Activated gamma-delta T cell treated with Interleukin-2 at 50 U/mL for 16 hours (primary cell): ENCODE measurements at regions not wholly inside any gene's neighbourhood (a gene's known extent, or its start where the extent isn't known, plus 50 kb on each side); places are given as distances from the start of the nearest gene placed in this dataset.
"Not testable (repeated sequence)": the region's sequence is repeated elsewhere in the genome, so short reads cannot be mapped to it uniquely, and the experiment has no call there.

Experiments used
- DNase-seq: peaks from one replicate; pipeline ENCODE4 v3.0.0-alpha.2; 2020

- DNase-seq: no peak
Observed at GRCh38 chr22:22374579-22374978, 130.0 kb downstream of the VPREB1 start.

- no peak for DNase-seq
Observed at GRCh38 chr22:22375576-22376351, 131.2 kb downstream of the VPREB1 start.

GRCh38 chr22:22376352-22376706 is 131.7 kb downstream of the VPREB1 start:
- no peak for DNase-seq

GRCh38 chr22:22376884-22377283 is 131.7 kb downstream of the ZNF280B start:
- DNase-seq: not testable (repeated sequence)

GRCh38 chr22:22377335-22377734 is 131.2 kb downstream of the ZNF280B start:
- DNase-seq: no peak

- no peak for DNase-seq
Observed at GRCh38 chr22:22378446-22379415, 129.8 kb downstream of the ZNF280B start.

- DNase-seq: no peak
Observed at GRCh38 chr22:22380098-22381030, 128.2 kb downstream of the ZNF280B start.

- not testable (repeated sequence) for DNase-seq
Observed at GRCh38 chr22:22381292-22381691, 127.2 kb downstream of the ZNF280B start.

GRCh38 chr22:22384267-22384666 is 124.3 kb downstream of the ZNF280B start:
- no peak for DNase-seq

GRCh38 chr22:22384668-22385244 is 123.8 kb downstream of the ZNF280B start:
- DNase-seq: no peak

- no peak for DNase-seq
Observed at GRCh38 chr22:22386602-22387385, 121.7 kb downstream of the ZNF280B start.

GRCh38 chr22:22387386-22387736 is 121.2 kb downstream of the ZNF280B start:
- no peak for DNase-seq

GRCh38 chr22:22388090-22388489 is 120.5 kb downstream of the ZNF280B start:
- no peak for DNase-seq

- no peak for DNase-seq
Observed at GRCh38 chr22:22388494-22388893, 120.0 kb downstream of the ZNF280B start.

- no peak for DNase-seq
Observed at GRCh38 chr22:22389467-22389866, 119.1 kb downstream of the ZNF280B start.

- no peak for DNase-seq
Observed at GRCh38 chr22:22390989-22391388, 117.6 kb downstream of the ZNF280B start.

- no peak for DNase-seq
Observed at GRCh38 chr22:22391543-22391942, 117.0 kb downstream of the ZNF280B start.

GRCh38 chr22:22392131-22392530 is 116.4 kb downstream of the ZNF280B start:
- no peak for DNase-seq

- no peak for DNase-seq
Observed at GRCh38 chr22:22394591-22394990, 114.0 kb downstream of the ZNF280B start.

GRCh38 chr22:22395245-22395644 is 113.3 kb downstream of the ZNF280B start:
- no peak for DNase-seq

- no peak for DNase-seq
Observed at GRCh38 chr22:22396741-22397291, 111.7 kb downstream of the ZNF280B start.
